ENCODE measurements at regions not wholly inside any gene's neighbourhood (a gene's known extent, or its start where the extent isn't known, plus 50 kb on each side); places are given as distances from the start of the nearest gene placed in this dataset.

- peak in 11 of 14 donors; percentile 13 to 69 (median 50) for DNase-seq
Observed at GRCh38 chr4:112895811-112896608, 153.4 kb upstream of the ANK2 start.

DNA sequence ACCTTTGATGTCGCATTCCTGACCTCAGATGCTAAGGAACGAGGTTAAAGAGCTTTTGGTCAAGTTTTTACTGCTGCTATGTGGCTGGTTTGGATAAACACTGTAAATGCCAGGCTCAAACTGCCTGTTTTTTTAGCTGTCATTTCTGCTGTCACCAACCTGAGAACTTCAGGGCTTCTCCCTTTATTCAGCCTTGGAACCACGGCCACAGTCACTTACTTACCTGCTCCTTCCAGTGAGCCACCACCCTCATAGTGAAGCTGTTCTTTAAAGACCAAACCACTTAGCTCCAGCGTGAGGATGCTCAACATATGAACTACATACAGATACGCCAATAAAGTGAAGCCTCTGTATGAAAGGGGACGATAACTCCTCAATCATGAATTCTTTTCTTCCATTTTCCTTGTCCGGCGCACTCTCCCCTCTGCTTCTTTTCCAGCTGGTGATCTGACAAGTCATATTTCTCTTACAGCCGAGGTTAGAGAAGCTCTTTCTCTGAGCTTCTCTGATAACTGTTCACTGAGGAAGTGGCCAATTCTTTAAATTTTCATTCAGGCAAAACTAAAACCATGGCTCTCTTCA, 152.8 kb upstream of the ANK2 start:
- DNase-seq, result peak in 2 of 14 donors; percentile 20 to 32

- DNase-seq, result no peak
Observed at GRCh38 chr4:112897543-112897942, 151.9 kb upstream of the ANK2 start.

GRCh38 chr4:112898357-112899141, 150.9 kb upstream of the ANK2 start:
- DNase-seq, result no peak

GRCh38 chr4:112900416-112900815, 149.0 kb upstream of the ANK2 start:
- no peak for DNase-seq

- DNase-seq, result peak in 1 of 14 donors; percentile 13
Observed at GRCh38 chr4:112901962-112902411, 147.5 kb upstream of the ANK2 start.

DNA sequence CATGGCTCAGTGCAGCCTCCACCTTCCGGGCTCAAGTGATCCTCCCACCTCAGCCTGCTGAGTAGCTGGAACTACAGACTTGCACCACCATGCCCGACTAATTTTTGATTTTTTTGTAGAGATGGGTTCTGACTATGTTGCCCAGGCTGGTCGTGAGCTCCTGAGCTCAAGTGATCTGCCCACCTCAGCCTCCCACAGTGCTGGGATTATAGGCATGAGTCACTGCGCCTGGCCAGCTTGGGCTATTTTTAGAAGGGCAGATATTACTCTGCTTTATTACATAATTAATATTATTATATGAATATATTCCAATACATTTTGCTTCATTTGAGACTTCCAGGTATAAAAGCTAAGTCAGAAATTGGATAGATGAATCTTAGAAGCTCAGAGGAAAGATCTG, 143.7 kb upstream of the ANK2 start:
- no peak for DNase-seq

DNA sequence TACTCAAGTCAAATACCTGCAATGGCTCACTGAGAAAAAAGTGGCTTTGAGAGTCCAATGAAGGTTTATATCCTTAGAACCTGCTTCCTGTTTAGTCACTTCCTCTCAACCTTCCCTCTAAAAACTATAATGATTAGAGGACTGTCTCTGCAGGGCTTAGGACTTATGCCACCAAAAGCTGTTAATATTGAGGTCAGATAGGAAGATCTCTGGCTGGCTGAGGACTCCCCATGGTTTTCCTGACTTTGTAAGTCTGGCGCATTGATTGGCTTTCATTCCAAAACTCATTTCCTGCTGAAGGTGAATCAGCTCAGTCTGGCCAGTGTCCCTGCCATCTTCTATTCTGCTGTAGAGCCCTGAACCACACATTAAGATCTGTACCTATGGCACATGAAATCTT, 140.9 kb upstream of the ANK2 start:
- DNase-seq, result peak in 1 of 14 donors; percentile 62

GRCh38 chr4:112910109-112910736, 139.2 kb upstream of the ANK2 start:
- DNase-seq, result peak in 4 of 14 donors; percentile 30 to 64 (median 44)

GRCh38 chr4:112916868-112917267, 132.6 kb upstream of the ANK2 start:
- no peak for DNase-seq

DNA sequence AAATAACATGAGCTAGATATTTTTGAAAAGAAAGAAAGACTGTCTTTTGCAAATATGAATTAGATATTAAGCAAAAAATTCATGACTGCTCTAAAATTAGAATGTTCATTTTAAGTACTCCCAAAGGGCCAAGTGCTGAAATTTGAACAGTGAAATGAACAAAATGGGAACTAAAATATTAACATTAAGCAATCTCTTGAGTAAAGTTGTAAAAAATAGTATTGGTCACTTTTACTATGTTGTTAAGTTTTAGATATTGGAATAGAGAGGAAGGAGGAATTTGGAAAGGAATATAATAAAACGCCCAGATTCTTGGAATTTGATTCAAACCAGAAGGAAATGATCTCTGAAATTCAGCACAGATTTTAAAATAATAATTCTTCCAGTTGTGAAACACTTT, 125.9 kb upstream of the ANK2 start:
- no peak for DNase-seq

GRCh38 chr4:112926819-112927218, 122.6 kb upstream of the ANK2 start:
- DNase-seq, result no peak

DNA sequence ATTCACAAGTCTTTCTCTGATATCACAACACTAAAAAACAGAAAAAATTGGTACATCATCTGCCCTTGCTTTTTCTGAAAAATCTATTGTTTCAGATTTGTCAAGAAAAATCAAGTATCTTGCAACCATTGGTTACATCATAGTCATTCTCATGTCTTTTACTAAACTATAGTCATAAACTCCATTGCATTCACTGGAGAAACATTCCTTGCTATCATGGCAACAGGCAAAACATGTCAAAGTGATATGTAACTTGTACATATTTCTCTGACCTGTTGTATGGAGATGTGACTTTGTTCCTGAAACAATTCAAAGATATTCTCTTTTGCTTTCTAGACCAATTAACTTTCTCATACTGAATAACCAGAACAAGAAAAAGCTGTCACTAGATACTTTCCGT, 121.9 kb upstream of the ANK2 start:
- DNase-seq, result no peak

GRCh38 chr4:112931001-112931400, 118.5 kb upstream of the ANK2 start:
- DNase-seq, result no peak

- DNase-seq, result no peak
Observed at GRCh38 chr4:112933790-112934189, 115.7 kb upstream of the ANK2 start.

GRCh38 chr4:112938461-112939058, 110.9 kb upstream of the ANK2 start:
- peak in 1 of 14 donors; percentile 6 for DNase-seq

DNA sequence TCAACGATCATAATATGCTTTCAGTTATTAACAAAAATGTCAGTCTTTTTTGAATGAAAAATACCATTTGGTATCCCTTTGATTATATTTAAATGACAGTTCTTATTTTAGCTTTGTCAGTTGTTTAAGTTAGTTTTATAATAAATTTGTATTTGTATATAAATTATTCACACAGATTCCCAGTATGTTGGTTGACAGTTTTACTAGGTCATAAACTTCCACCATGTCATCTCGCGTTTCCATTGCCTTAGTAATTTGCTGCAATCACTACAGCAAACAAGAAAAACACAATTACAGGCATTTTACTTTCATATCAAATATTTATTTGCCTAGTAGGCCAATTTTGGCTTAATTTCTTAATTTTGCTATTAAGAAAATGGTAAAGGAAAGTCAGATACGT, 109.6 kb upstream of the ANK2 start:
- no peak for DNase-seq

DNA sequence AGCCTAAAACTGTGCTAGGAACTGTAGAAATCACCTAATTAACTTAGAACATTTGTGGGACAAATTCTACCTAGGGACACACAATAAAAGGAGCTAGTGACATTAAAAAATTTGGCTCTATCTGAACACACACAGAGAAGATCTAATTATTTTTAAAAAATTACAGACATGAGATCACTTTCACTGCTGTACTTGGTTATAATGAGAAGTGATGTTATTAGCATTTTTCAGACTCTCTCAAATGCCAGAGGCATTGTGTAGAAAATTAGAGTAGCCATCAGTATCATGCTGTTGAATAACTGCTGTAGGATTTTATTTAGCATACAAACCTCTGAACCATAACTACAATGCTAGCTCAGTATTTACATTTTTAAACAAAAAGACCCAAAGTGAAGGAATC, 109.1 kb upstream of the ANK2 start:
- no peak for DNase-seq

DNA sequence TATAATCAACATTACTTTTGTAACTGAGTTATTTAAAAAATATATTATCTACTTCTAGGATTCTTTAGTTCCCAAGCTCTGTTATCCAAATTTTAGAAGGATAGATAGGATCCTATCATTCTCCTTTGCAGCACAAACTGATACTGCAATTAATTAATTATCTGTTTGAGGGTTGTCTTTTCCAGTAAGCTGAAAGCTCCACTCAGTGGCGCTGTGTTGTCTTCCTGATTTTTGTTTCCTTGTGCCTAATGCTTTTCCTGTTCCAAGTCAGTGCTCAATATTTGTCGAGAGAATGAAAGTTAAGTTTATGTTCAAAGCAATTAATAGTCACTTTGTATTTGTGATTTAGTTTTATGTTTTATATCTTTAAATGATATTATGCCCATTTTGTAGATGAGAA, 107.4 kb upstream of the ANK2 start:
- no peak for DNase-seq

- DNase-seq, result no peak
Observed at GRCh38 chr4:112942997-112943396, 106.5 kb upstream of the ANK2 start.

- no peak for DNase-seq
Observed at GRCh38 chr4:112944006-112944405, 105.4 kb upstream of the ANK2 start.

GRCh38 chr4:112946127-112946526, 103.3 kb upstream of the ANK2 start:
- no peak for DNase-seq

Measured in C1 segment of cervical spinal cord (tissue), 14 donors.